Mucosa of gallbladder (tissue), 1 donor: ENCODE measurements at regions not wholly inside any gene's neighbourhood (a gene's known extent, or its start where the extent isn't known, plus 50 kb on each side); places are given as distances from the start of the nearest gene placed in this dataset.

Source experiments
- DNase-seq: peaks from one replicate; pipeline ENCODE4 v3.0.0-alpha.2; 2020; ENCODE audit warnings: low spot score
- donor health status: DM: no; HTN: no; CAD: no.

- no peak for DNase-seq
These were observed 276.6 kb upstream of the CADM1 start for GRCh38 chr11:115780646-115781362.

GRCh38 chr11:115778928-115779650 is 274.9 kb upstream of the CADM1 start:
- DNase-seq: no peak

DNA sequence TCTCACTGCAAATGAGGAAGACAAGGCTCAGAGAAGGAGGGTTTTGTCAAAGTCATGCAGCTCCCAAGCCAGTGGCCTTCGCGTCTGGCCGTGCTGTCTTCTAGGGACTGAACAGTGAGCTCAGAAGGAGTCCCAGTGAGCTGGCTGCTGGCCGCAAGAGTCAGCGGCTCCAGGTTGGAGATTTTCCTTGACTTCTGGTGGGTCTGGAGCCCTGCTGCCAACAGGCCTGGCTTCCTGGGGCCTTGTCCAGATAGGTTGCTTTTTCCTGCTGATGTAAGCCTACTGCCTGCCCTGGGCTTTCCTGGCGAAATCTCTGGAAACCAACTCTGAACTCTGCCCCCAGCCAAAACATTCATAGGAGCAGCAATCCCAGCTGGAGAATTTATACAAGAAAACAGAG is 272.7 kb upstream of the CADM1 start:
- DNase-seq: no peak

DNA sequence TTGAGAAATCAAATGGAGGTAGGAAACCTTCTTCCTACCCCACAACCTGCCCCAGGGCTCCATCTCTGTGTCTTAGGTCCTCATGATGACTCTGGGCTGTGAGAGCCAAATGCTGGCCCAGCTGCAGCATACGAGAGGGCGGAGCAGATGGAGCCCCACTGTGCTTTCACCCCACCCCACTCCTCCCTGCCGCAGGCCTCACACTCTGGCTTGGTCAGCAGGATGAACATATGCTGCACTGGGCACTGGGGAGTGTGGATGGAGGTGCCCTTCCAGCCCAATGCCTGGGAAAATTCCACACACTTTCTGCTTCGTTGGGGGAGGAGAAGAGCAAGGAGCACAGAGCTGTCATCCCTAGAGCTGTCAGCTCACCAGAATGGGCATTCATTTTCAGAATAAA is 271.6 kb upstream of the CADM1 start:
- no peak for DNase-seq

DNA sequence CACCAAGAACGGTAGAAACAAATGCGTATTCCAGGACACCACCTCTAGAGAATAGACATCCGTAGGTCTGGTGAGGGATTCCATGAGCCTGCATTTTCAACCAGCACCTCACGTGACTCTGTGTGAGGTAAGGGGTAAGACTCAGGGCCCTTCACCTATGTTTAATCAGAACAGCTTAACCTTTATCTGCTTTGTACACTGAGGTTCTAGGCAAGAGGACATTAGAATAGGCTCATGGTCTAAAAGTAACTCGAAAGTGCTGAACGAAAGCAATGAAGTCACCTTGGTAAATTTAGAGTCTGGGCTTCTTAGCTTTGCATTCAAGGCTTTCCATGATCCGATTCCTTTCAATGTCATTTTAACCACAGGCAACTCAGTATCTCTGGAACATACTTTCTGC is 270.5 kb upstream of the CADM1 start:
- DNase-seq: no peak

DNA sequence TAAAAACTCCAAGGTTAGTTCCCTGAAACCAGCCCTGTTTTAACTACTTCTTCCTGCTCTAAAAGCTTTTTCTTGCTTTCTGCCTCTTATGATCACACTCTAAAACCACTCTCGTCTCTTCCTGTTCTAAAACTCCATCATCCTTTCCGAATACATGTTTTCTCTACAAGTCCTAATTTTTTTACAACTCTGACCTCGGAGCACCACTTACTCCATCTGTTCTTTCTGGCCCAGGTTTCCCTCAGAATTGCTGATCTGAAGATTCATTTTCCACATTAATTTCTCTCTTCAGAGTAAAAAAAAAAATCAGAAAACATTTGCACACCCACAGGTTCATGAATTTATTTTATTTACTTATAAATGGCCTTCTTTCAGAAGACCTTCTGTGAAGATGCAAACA is 265.7 kb upstream of the CADM1 start:
- no peak for DNase-seq

- no peak for DNase-seq
These were observed 263.7 kb upstream of the CADM1 start for GRCh38 chr11:115767883-115768282.

DNA sequence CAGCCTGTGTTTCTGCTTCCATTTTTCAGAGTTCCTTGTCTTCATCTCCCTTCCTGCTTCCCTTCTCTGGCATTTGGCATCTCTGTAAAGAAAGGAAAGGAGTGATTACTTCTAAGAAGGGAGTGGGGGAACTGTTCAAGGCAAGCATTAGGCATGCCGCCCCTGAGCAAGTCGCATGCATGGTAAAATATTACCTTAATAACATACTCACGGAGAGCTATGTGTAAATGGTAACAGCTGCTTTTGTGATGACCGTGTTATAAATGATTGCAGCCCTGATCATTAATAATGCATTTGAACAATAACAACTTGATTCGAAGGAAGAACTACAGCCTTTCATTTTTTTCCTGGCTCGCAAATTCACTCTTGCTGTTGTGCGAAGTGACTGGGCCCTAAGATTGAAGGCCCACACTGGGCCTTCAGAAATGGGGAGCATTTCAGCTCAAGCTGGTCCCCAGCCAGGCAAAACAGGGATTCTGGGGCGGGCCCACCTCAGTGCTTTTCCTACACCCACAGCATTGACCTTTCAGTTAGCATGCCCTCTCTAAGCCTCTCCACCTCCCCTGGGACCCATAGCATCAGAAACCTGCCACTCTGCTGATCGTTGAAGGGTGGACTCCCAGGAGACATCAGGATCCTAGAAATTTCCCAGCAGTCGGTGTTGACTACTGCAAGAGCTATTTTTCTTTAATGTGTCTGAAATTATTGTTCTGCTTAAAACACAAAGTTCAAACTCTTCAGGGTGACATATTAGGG is 263.0 kb upstream of the CADM1 start:
- no peak for DNase-seq

- no peak for DNase-seq
These were observed 262.3 kb upstream of the CADM1 start for GRCh38 chr11:115766561-115766960.

DNA sequence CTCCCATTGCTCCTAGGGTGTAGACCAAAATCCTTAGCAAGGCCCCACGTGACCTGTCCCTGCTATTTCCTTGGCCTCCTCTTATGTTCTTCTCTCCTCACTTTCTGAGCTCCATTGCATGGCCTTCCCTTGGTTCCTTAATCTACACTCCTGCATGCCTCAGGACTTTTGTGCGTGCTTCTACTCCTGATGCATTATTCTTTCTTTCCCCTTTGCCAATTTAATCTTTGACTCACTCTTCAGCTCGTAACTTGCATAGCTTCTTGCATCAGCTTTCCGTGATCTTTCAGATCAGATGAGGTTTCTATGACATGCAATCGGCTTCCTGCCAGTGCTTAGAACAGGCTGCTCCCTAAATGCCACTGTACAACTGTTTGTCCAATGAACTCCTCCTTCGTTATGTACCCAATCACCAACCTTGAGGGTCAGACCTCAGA is 261.6 kb upstream of the CADM1 start:
- DNase-seq: no peak

- DNase-seq: no peak
These were observed 260.0 kb upstream of the CADM1 start for GRCh38 chr11:115764176-115764575.

- DNase-seq: no peak
These were observed 257.6 kb upstream of the CADM1 start for GRCh38 chr11:115761817-115762216.

DNA sequence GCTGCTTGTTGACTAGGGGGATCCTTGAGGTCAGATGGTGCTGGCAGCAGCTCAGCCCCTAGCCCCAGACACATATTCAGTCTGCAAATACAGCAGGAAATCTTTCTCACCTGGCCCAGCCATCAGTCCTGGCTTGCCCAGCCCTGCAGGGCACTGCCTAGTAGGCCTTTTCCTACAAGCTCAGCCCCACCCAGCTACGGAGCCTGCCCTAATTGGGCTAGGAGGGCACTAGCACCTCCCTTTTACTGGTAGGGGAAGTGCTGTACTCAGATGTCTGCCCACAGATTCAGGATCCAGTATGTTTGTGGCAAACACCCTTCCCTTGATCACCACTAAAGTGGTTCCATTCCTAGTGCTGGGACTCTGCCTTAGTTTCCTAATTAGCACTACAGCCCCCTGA is 257.1 kb upstream of the CADM1 start:
- DNase-seq: no peak

DNA sequence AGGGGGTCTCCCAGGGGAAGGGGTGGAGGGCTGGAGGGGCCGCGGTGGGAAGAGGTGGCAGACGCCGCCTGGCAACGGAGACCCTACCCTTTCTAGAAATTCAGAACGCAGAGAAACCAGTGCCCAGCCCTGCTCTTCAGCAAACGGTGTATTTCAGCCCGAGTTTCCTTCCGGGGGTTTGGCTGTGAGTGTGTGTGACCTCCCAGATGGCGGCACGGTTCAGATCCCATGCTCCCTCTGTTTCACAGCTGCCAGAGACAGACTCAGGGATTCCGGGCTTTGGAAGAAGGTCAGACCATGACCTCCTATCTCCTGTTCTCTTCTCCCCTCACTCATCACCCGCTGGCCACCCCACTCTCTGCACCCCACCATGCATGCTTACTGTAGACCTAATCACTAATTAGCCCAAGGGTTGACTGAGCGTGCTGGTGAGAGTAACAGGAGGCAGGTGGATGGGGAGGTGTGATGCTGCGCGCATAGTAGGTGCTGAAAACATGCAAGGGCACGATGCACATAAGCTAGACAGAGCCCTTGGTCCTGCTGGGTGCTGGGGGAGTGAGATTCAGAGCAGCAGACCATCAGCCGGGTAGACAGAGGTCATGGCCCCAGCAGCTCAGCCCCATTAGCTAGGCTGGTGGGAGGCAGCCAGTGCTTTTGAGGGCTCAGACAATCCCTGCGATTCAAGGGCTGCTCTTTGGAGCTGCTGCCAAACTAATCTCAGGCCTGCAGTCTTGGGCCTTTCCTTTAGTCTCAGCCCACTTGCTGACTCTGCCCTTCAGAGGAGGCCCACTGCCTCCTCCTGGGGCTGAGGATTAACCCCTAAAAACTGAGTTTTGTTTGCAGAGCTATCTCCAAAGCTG is 256.5 kb upstream of the CADM1 start:
- DNase-seq: no peak

DNA sequence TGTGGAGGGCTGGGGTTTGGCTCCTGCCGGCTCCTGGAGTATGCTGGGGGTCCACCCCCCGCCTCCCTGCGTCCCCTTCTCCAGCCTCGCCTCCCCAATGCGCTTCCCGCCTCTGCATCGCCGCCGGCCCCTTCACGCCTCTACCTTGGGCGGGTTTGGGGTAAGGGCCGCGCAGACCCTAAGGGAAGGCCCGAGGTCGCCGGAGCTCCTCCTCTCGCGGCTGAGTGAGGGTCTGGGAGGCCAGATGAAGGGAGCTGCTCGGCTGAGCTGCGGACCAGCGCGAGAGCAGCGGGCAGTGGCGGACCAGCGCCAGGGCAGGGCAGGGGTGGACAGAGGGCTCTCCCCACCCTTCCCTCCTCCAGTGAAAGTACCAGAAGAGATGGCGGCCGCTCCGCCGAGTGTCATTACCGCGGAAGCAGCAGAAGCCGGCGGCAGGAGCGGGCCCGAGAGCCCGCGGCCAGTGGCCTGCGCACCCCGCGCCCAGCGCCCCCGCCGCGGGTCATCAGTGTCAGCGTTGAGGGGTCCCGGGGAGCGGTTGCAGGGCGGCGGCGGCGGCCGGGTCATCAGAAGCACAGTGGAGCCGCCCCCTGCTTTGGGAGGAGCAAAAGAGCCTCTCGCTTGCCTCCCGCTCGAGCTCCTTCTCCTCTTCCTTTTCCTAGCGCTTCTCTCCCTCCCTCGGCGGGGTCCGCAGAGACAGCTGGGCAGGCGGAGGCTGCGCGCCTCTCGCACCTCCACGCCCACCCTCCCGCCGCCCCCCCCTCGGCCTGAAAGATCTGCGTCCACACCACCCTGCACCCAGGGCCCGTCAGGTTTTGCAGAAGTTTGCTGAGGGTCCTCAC is 255.6 kb upstream of the CADM1 start:
- no peak for DNase-seq

GRCh38 chr11:115758011-115758410 is 253.8 kb upstream of the CADM1 start:
- no peak for DNase-seq

DNA sequence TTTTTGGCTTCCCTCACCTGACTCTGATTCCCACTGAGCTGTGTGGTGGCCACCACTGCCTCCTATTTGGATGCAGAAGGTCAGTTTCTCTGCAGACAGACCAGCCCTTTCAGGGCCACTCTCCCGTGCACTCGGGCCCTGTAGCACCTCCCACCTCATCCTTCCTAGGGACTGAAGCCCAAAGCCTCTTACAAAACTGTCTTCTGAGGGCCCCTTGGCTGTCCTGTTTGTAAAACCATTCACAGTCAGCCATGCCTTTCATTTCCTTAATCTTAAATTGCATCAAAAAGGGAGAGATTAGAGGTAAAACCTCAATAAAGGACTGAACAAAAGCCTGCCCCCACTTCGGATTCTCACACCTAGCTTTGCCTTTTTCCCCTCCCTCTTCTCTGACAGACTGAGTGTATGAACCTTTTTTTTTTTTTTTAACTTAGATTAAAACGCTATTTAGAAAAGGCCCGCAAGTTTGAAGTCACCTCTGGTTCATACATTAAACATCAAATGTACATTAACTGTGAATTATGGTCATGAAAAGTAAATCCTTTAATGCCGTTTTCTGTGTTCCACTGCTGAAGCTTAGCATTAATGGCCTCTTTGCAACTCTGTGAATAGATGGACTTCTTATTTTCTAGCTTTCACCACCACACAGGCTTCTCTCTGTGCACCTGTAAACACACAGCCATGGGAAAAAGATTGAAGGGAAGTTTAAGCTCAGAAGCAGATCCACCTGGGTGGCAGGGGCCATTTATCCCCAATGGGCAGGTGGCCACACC is 247.2 kb upstream of the CADM1 start:
- no peak for DNase-seq

- DNase-seq: no peak
These were observed 241.6 kb upstream of the CADM1 start for GRCh38 chr11:115745610-115746512.

GRCh38 chr11:115745066-115745465 is 240.9 kb upstream of the CADM1 start:
- no peak for DNase-seq
